ENCODE measurements at regions not wholly inside any gene's neighbourhood (a gene's known extent, or its start where the extent isn't known, plus 50 kb on each side); places are given as distances from the start of the nearest gene placed in this dataset.
A peak's percentile ranks its signal among the peaks of the same experiment; 100 is the strongest.

GRCh38 chr11:2083411-2083810, 55.8 kb downstream of the IGF2 start:
- DNase-seq = no peak

- DNase-seq = peak; percentile 46
These were observed 62.0 kb downstream of the IGF2 start for GRCh38 chr11:2077061-2077802.

GRCh38 chr11:2076441-2076840, 62.7 kb downstream of the IGF2 start:
- DNase-seq = no peak

- DNase-seq = no peak
These were observed 64.8 kb downstream of the IGF2 start for GRCh38 chr11:2074266-2074825.

GRCh38 chr11:2072551-2073261, 66.5 kb downstream of the IGF2 start:
- peak; percentile 50 for DNase-seq

GRCh38 chr11:2071748-2072385, 67.3 kb downstream of the IGF2 start:
- no peak for DNase-seq

Data from islet precursor cell (in vitro differentiated cells).